KMS-11 (cell line): ENCODE measurements at regions not wholly inside any gene's neighbourhood (a gene's known extent, or its start where the extent isn't known, plus 50 kb on each side); places are given as distances from the start of the nearest gene placed in this dataset.

Experiments
- H2AFZ ChIP-seq: fragments of 200-600 bp; sonication (generic); 2 replicates; pipeline ENCODE4 v1.6.1; 2016; ENCODE audit warnings: antibody characterized with exemption, mixed run types, low read depth
- H3K27ac ChIP-seq: fragments of 200-600 bp; sonication (generic); 2 replicates; pipeline ENCODE4 v1.6.1; 2016; ENCODE audit warnings: mild to moderate bottlenecking, mixed run types
- H3K27me3 ChIP-seq: fragments of 200-600 bp; sonication (generic); 2 replicates; pipeline ENCODE4 v1.6.1; 2017; ENCODE audit warnings: mild to moderate bottlenecking, low read depth, mixed run types, moderate library complexity; ENCODE audit not compliant: insufficient read depth
- H3K36me3 ChIP-seq: fragments of 200-600 bp; sonication (generic); 2 replicates; pipeline ENCODE4 v1.6.1; 2017; ENCODE audit warnings: mild to moderate bottlenecking, mixed run types; ENCODE audit not compliant: insufficient read depth
- H3K4me1 ChIP-seq: fragments of 200-600 bp; sonication (generic); 2 replicates; pipeline ENCODE4 v1.6.1; 2016; ENCODE audit warnings: mild to moderate bottlenecking, low read depth, mixed run types; ENCODE audit not compliant: poor library complexity, severe bottlenecking
- H3K4me2 ChIP-seq: fragments of 200-600 bp; sonication (generic); 2 replicates; pipeline ENCODE4 v1.7.0; 2016; ENCODE audit warnings: mild to moderate bottlenecking, mixed run types
- H3K4me3 ChIP-seq: fragments of 200-600 bp; sonication (generic); IDR thresholded peaks from 2 replicates; pipeline ENCODE4 v1.6.1; 2017; ENCODE audit warnings: low read depth, low read length, mixed read lengths; ENCODE audit not compliant: insufficient read depth
- H3K79me2 ChIP-seq: fragments of 200-600 bp; sonication (generic); 2 replicates; pipeline ENCODE4 v1.6.1; 2016; ENCODE audit warnings: low read depth, mixed run types; ENCODE audit not compliant: insufficient read depth
- H3K9ac ChIP-seq: fragments of 200-600 bp; sonication (generic); 2 replicates; pipeline ENCODE4 v1.6.1; 2016; ENCODE audit warnings: mild to moderate bottlenecking, mixed run types
- H4K20me1 ChIP-seq: fragments of 200-600 bp; sonication (generic); 2 replicates; pipeline ENCODE4 v1.6.1; 2016; ENCODE audit warnings: mild to moderate bottlenecking, mixed run types; ENCODE audit not compliant: insufficient read depth
- TF ChIP-seq, protein P1 (sequence below): fragments of 200-600 bp; sonication (generic); conservative IDR thresholded peaks from 2 replicates; pipeline ENCODE4 v1.6.1; 2017; ENCODE audit warnings: low read depth, mild to moderate bottlenecking, antibody characterized with exemption, low read length, moderate library complexity, mixed read lengths

DNA sequence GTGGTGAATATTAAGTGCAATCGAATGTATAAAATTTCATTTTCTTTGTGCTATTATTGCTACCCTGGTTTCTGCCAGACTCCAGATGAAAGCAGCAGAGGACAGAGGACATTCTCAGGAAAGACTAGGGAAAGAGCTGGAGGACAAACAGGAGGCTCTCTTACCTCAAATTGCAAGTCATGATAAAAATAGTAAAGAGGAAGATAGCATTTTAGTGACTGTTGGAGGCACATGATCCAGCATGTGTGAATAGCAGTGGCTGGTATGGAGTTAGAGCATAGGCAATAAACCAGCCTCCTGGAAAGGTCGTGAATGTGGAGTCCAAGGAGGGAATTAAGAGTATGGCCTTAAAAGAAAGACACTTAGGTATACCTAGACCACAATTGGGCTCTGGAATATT, 1040.0 kb downstream of the STPG2 start:
- TF ChIP-seq, protein P1, sequence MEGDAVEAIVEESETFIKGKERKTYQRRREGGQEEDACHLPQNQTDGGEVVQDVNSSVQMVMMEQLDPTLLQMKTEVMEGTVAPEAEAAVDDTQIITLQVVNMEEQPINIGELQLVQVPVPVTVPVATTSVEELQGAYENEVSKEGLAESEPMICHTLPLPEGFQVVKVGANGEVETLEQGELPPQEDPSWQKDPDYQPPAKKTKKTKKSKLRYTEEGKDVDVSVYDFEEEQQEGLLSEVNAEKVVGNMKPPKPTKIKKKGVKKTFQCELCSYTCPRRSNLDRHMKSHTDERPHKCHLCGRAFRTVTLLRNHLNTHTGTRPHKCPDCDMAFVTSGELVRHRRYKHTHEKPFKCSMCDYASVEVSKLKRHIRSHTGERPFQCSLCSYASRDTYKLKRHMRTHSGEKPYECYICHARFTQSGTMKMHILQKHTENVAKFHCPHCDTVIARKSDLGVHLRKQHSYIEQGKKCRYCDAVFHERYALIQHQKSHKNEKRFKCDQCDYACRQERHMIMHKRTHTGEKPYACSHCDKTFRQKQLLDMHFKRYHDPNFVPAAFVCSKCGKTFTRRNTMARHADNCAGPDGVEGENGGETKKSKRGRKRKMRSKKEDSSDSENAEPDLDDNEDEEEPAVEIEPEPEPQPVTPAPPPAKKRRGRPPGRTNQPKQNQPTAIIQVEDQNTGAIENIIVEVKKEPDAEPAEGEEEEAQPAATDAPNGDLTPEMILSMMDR, result no peak
- Histone ChIP-seq H2AFZ (no peak overlapping the region), H3K4me3 (no peak overlapping the region), H3K9ac (no peak overlapping the region), H3K4me2 (no peak overlapping the region), H4K20me1 (no peaks in the 10 kb centered on the region), H3K79me2 (no peaks in the 10 kb centered on the region), H3K36me3 (no peaks in the 10 kb centered on the region), H3K4me1 (no peaks in the 10 kb centered on the region), H3K27ac (no peak overlapping the region), H3K27me3 (no peaks in the 10 kb centered on the region)

- Histone ChIP-seq H2AFZ (no peak overlapping the region), H3K79me2 (no peaks in the 10 kb centered on the region), H3K4me3 (no peak overlapping the region), H3K4me2 (no peak overlapping the region), H4K20me1 (no peaks in the 10 kb centered on the region), H3K9ac (no peak overlapping the region), H3K27me3 (no peaks in the 10 kb centered on the region), H3K4me1 (no peaks in the 10 kb centered on the region), H3K36me3 (no peaks in the 10 kb centered on the region), H3K27ac (no peak overlapping the region)
- TF ChIP-seq, protein P1, result no peak
Measured at GRCh38 chr4:97104006-97104405, 1039.3 kb downstream of the STPG2 start.

- no peak overlapping the region for H3K4me3 ChIP-seq
- H3K4me2 ChIP-seq, result no peak overlapping the region
- no peak overlapping the region for H3K9ac ChIP-seq
- no peaks in the 10 kb centered on the region for H4K20me1 ChIP-seq
- no peaks in the 10 kb centered on the region for H3K4me1 ChIP-seq
- H3K27ac ChIP-seq, result no peak overlapping the region
- H3K79me2 ChIP-seq, result no peaks in the 10 kb centered on the region
- TF ChIP-seq, protein P1, result no peak
- no peaks in the 10 kb centered on the region for H3K36me3 ChIP-seq
- H3K27me3 ChIP-seq, result no peaks in the 10 kb centered on the region
- H2AFZ ChIP-seq, result no peak overlapping the region
Measured at GRCh38 chr4:97104666-97105065, 1038.6 kb downstream of the STPG2 start.

GRCh38 chr4:97105347-97106099, 1037.8 kb downstream of the STPG2 start:
- TF ChIP-seq, protein P1, result no peak
- Histone ChIP-seq H3K27ac (no peak overlapping the region), H3K9ac (no peak overlapping the region), H3K27me3 (no peaks in the 10 kb centered on the region), H3K4me1 (no peaks in the 10 kb centered on the region), H3K79me2 (no peaks in the 10 kb centered on the region), H3K4me3 (no peak overlapping the region), H4K20me1 (no peaks in the 10 kb centered on the region), H2AFZ (no peak overlapping the region), H3K4me2 (no peak overlapping the region), H3K36me3 (no peaks in the 10 kb centered on the region)
